ENCODE measurements at regions not wholly inside any gene's neighbourhood (a gene's known extent, or its start where the extent isn't known, plus 50 kb on each side); places are given as distances from the start of the nearest gene placed in this dataset.

- Histone ChIP-seq H3K4me2 (ENCODE audit: insufficient read depth, low read length) (no peak overlapping the region), H3K4me3 (replicated peaks in 1 of 3; ENCODE audit: insufficient read depth in 1 of 3, low read depth in 1 of 3, low read length in 3 of 3) (no peak overlapping the region), H2AFZ (ENCODE audit: low read depth, low read length) (no peak overlapping the region), H3K27me3 (ENCODE audit: control insufficient read depth in 2 of 2, insufficient read depth in 2 of 2, low read length in 2 of 2) (peaks cover 6 to 16% of the 10 kb centered on the region in 2 experiments), H3K9me1 (replicated peaks; ENCODE audit: control insufficient read depth, extremely low read depth, insufficient read depth, low read length) (no peaks in the 10 kb centered on the region), H3K4me1 (ENCODE audit: control insufficient read depth, extremely low read depth, insufficient read depth, low read length) (no peaks in the 10 kb centered on the region), H3K27ac (ENCODE audit: insufficient read depth, low read depth, low read length) (no peak overlapping the region), H3K36me3 (ENCODE audit: control insufficient read depth in 2 of 2, extremely low read depth in 1 of 2, insufficient read depth in 2 of 2, low read length in 2 of 2) (no peaks in the 10 kb centered on the region), H3K9ac (replicated peaks; ENCODE audit: extremely low read depth, insufficient read depth, low read length) (no peak overlapping the region), H3K79me2 (ENCODE audit: control insufficient read depth, insufficient read depth, low read length) (no peaks in the 10 kb centered on the region), H3K9me3 (replicated peaks; ENCODE audit: control insufficient read depth, insufficient read depth, low read length) (no peaks in the 10 kb centered on the region), H4K20me1 (replicated peaks; ENCODE audit: control insufficient read depth, extremely low read depth, insufficient read depth, low read length) (no peaks in the 10 kb centered on the region)
- ChIA-PET CTCF (no interaction called here), POLR2A (no interaction called here)
- dilution Hi-C loops (cut with MboI; ENCODE audit: extremely low pct_ligation_motif_present, low sequenced_read_pairs) = no loop called here
- TF ChIP-seq EZH2 (IDR thresholded peaks at IDR 0.05; ENCODE audit: borderline replicate concordance, low read depth, low read length, severe bottlenecking) (no peak), MAX (IDR thresholded peaks at IDR 0.05; ENCODE audit: insufficient read depth, insufficient read length) (no peak), CTCF (IDR thresholded peaks at IDR 0.05; ENCODE audit: extremely low read depth in 1 of 2, insufficient read depth in 1 of 2, low read depth in 1 of 2, low read length in 2 of 2) (no peak), POLR2AphosphoS5 (IDR thresholded peaks at IDR 0.05; ENCODE audit: insufficient read depth, low read depth, low read length) (no peak)
- FAIRE-seq = no peak
- intact Hi-C loops (cut with micrococcal nuclease) = no loop called here
- DNase-seq (ENCODE audit: low read depth, low spot score) = no peak
- BruUV-seq (replicated peaks) = no TSS peak
Measured at GRCh38 chr9:96174371-96174770, 127.6 kb downstream of the HSD17B3 start.

- dilution Hi-C loops (cut with MboI; ENCODE audit: extremely low pct_ligation_motif_present, low sequenced_read_pairs) = no loop called here
- no peak for FAIRE-seq
- CTCF ChIA-PET = no interaction called here
Measured at GRCh38 chr9:96173640-96174039, 128.3 kb downstream of the HSD17B3 start.

More at GRCh38 chr9:96173640-96174039, 128.3 kb downstream of the HSD17B3 start:
- intact Hi-C loops (cut with micrococcal nuclease) = no loop called here
- no peak for DNase-seq (ENCODE audit: low read depth, low spot score)
- no TSS peak for BruUV-seq (replicated peaks)
- Histone ChIP-seq H3K27me3 (ENCODE audit: control insufficient read depth in 2 of 2, insufficient read depth in 2 of 2, low read length in 2 of 2) (peaks cover 8 to 16% of the 10 kb centered on the region in 2 experiments), H3K27ac (ENCODE audit: insufficient read depth, low read depth, low read length) (no peak overlapping the region), H2AFZ (ENCODE audit: low read depth, low read length) (no peak overlapping the region), H3K4me3 (replicated peaks in 1 of 3; ENCODE audit: insufficient read depth in 1 of 3, low read depth in 1 of 3, low read length in 3 of 3) (no peak overlapping the region), H3K4me2 (ENCODE audit: insufficient read depth, low read length) (no peak overlapping the region), H3K9ac (replicated peaks; ENCODE audit: extremely low read depth, insufficient read depth, low read length) (no peak overlapping the region), H3K4me1 (ENCODE audit: control insufficient read depth, extremely low read depth, insufficient read depth, low read length) (no peaks in the 10 kb centered on the region), H3K9me1 (replicated peaks; ENCODE audit: control insufficient read depth, extremely low read depth, insufficient read depth, low read length) (no peaks in the 10 kb centered on the region), H3K79me2 (ENCODE audit: control insufficient read depth, insufficient read depth, low read length) (no peaks in the 10 kb centered on the region), H3K36me3 (ENCODE audit: control insufficient read depth in 2 of 2, extremely low read depth in 1 of 2, insufficient read depth in 2 of 2, low read length in 2 of 2) (no peaks in the 10 kb centered on the region), H4K20me1 (replicated peaks; ENCODE audit: control insufficient read depth, extremely low read depth, insufficient read depth, low read length) (no peaks in the 10 kb centered on the region), H3K9me3 (replicated peaks; ENCODE audit: control insufficient read depth, insufficient read depth, low read length) (no peaks in the 10 kb centered on the region)
- TF ChIP-seq JUN (IDR thresholded peaks at IDR 0.05; ENCODE audit: borderline replicate concordance, insufficient read depth, insufficient read length, low read depth) (no peak), MYC (IDR thresholded peaks at IDR 0.05; ENCODE audit: low read depth, low read length) (no peak), MAX (IDR thresholded peaks at IDR 0.05; ENCODE audit: insufficient read depth, insufficient read length) (no peak), FOS (IDR thresholded peaks at IDR 0.05; ENCODE audit: borderline replicate concordance, insufficient read depth, low read length) (no peak), EZH2 (IDR thresholded peaks at IDR 0.05; ENCODE audit: borderline replicate concordance, low read depth, low read length, severe bottlenecking) (no peak), POLR2AphosphoS5 (IDR thresholded peaks at IDR 0.05; ENCODE audit: insufficient read depth, low read depth, low read length) (no peak), CTCF (IDR thresholded peaks at IDR 0.05; ENCODE audit: extremely low read depth in 1 of 2, insufficient read depth in 1 of 2, low read depth in 1 of 2, low read length in 2 of 2) (no peak), GATA2 (IDR thresholded peaks at IDR 0.05; ENCODE audit: insufficient read depth, insufficient read length, low read depth, low read length) (no peak), POLR2A (IDR thresholded peaks at IDR 0.05; ENCODE audit: low read depth, low read length) (no peak)
- POLR2A ChIA-PET = no interaction called here

Data from endothelial cell of umbilical vein (primary cell).